ENCODE measurements at regions not wholly inside any gene's neighbourhood (a gene's known extent, or its start where the extent isn't known, plus 50 kb on each side); places are given as distances from the start of the nearest gene placed in this dataset.

GRCh38 chr2:156845806-156846558 lies 409.8 kb downstream of the GPD2 start:
- DNase-seq = no peak

- DNase-seq = no peak
Observed at GRCh38 chr2:156852210-156852609, 405.3 kb upstream of the GALNT5 start.

- no peak for DNase-seq
Observed at GRCh38 chr2:156852681-156853080, 404.8 kb upstream of the GALNT5 start.

GRCh38 chr2:156864325-156864724 lies 393.2 kb upstream of the GALNT5 start:
- peak in 1 of 56 donors; percentile 0 for DNase-seq

GRCh38 chr2:156864753-156865152 lies 392.8 kb upstream of the GALNT5 start:
- no peak for DNase-seq

- DNase-seq = no peak
Observed at GRCh38 chr2:156867201-156867600, 390.3 kb upstream of the GALNT5 start.

- DNase-seq = no peak
Observed at GRCh38 chr2:156874707-156875106, 382.8 kb upstream of the GALNT5 start.

GRCh38 chr2:156883804-156884203 lies 373.7 kb upstream of the GALNT5 start:
- DNase-seq = no peak

- no peak for DNase-seq
Observed at GRCh38 chr2:156884216-156884615, 373.3 kb upstream of the GALNT5 start.

GRCh38 chr2:156890529-156891148 lies 366.9 kb upstream of the GALNT5 start:
- no peak for DNase-seq

- DNase-seq = no peak
Observed at GRCh38 chr2:156891609-156892008, 365.9 kb upstream of the GALNT5 start.

- DNase-seq = no peak
Observed at GRCh38 chr2:156892467-156893281, 364.8 kb upstream of the GALNT5 start.

GRCh38 chr2:156896294-156896693 lies 361.2 kb upstream of the GALNT5 start:
- no peak for DNase-seq

- DNase-seq = no peak
Observed at GRCh38 chr2:156897548-156897947, 360.0 kb upstream of the GALNT5 start.

- DNase-seq = no peak
Observed at GRCh38 chr2:156901373-156902031, 356.0 kb upstream of the GALNT5 start.

GRCh38 chr2:156903335-156903734 lies 354.2 kb upstream of the GALNT5 start:
- no peak for DNase-seq

GRCh38 chr2:156907806-156908205 lies 349.7 kb upstream of the GALNT5 start:
- no peak for DNase-seq

GRCh38 chr2:156908825-156909224 lies 348.7 kb upstream of the GALNT5 start:
- no peak for DNase-seq

- no peak for DNase-seq
Observed at GRCh38 chr2:156909983-156910382, 347.5 kb upstream of the GALNT5 start.

GRCh38 chr2:156915332-156915731 lies 342.2 kb upstream of the GALNT5 start:
- no peak for DNase-seq

GRCh38 chr2:156918410-156918809 lies 339.1 kb upstream of the GALNT5 start:
- no peak for DNase-seq

GRCh38 chr2:156930423-156930822 lies 327.1 kb upstream of the GALNT5 start:
- DNase-seq = no peak
